ENCODE measurements at regions not wholly inside any gene's neighbourhood (a gene's known extent, or its start where the extent isn't known, plus 50 kb on each side); places are given as distances from the start of the nearest gene placed in this dataset.

DNA sequence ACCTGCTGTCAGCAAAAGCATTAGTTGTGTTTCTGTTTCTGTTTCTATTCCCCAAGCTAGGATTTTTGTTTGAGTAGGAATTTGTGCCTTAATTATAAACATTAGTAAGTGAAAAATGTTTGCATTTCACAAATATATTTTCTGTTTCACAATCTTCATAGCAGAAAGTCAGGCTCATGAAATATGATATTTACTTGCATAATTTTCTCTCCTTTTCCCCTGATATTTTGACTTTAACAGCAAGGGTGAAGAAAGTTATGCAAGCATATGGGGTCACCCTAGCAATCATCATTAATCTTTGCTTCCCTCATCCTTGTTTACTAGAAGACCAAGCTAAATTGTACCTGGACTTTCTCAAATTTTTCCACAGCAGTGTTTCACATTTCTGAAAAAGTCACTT is 140.3 kb upstream of the SEMA6D start:
- intact Hi-C loops (cut with micrococcal nuclease; ENCODE audit: unreplicated experiment): no loop called here
- Histone ChIP-seq H3K9me2 (ENCODE audit: insufficient read depth, low read length) (no peaks in the 10 kb centered on the region), H3K4me1 (ENCODE audit: insufficient read depth, low read length, poor library complexity, severe bottlenecking) (no peaks in the 10 kb centered on the region), H3K79me2 (ENCODE audit: insufficient read depth, low read depth, low read length) (no peaks in the 10 kb centered on the region), H4K20me1 (ENCODE audit: insufficient read depth, low read length) (no peaks in the 10 kb centered on the region), H2AFZ (ENCODE audit: low read length) (no peak overlapping the region), H3K4me3 (ENCODE audit: low read depth, low read length, poor library complexity, severe bottlenecking) (no peak overlapping the region), H3K9me3 (ENCODE audit: low read length) (no peaks in the 10 kb centered on the region), H3K4me2 (ENCODE audit: low read length) (no peak overlapping the region), H3K27ac (ENCODE audit: low read depth, low read length, poor library complexity, severe bottlenecking) (no peak overlapping the region), H3K36me3 (ENCODE audit: insufficient read depth, low read length) (no peaks in the 10 kb centered on the region)
- no peak for DNase-seq (ENCODE audit: low spot score)
- CTCF ChIA-PET (ENCODE audit: unreplicated experiment): no interaction called here
- BruUV-seq (replicated peaks): no TSS peak
- POLR2A ChIA-PET: no interaction called here
- TF ChIP-seq EZH2phosphoT487 (IDR thresholded peaks at IDR 0.05; ENCODE audit: borderline replicate concordance, low read depth, low read length): no peak
- TF ChIP-seq, protein P1, sequence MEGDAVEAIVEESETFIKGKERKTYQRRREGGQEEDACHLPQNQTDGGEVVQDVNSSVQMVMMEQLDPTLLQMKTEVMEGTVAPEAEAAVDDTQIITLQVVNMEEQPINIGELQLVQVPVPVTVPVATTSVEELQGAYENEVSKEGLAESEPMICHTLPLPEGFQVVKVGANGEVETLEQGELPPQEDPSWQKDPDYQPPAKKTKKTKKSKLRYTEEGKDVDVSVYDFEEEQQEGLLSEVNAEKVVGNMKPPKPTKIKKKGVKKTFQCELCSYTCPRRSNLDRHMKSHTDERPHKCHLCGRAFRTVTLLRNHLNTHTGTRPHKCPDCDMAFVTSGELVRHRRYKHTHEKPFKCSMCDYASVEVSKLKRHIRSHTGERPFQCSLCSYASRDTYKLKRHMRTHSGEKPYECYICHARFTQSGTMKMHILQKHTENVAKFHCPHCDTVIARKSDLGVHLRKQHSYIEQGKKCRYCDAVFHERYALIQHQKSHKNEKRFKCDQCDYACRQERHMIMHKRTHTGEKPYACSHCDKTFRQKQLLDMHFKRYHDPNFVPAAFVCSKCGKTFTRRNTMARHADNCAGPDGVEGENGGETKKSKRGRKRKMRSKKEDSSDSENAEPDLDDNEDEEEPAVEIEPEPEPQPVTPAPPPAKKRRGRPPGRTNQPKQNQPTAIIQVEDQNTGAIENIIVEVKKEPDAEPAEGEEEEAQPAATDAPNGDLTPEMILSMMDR (conservative IDR thresholded peaks at IDR 0.05; ENCODE audit: low read length): no peak

DNA sequence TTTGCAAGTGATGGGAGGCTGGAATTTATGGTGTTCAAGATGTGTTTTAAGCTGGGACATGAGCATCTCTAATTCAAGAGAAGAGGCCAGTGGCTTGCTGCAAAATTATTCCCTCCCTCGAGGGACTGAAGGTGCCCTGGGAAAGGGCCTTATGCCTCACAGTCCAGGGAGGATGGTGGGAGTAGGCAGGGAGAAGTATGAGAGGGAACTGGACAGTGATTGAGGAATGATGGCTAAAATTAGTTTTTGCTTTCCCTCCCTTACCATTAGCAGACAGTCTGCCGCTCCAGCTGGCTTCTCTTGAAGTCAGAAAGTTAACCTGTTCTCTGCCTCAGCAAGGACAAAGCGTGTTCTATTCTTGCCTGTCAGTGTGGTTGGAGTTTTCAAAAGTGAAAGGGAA is 139.8 kb upstream of the SEMA6D start:
- ChIA-PET CTCF (ENCODE audit: unreplicated experiment) (no interaction called here), POLR2A (no interaction called here)
- no TSS peak for BruUV-seq (replicated peaks)
- H4K20me1 ChIP-seq (ENCODE audit: insufficient read depth, low read length): no peaks in the 10 kb centered on the region
- H3K79me2 ChIP-seq (ENCODE audit: insufficient read depth, low read depth, low read length): no peaks in the 10 kb centered on the region
- no peaks in the 10 kb centered on the region for H3K9me2 ChIP-seq (ENCODE audit: insufficient read depth, low read length)
- DNase-seq (ENCODE audit: low spot score): no peak
- no peak overlapping the region for H3K4me3 ChIP-seq (ENCODE audit: low read depth, low read length, poor library complexity, severe bottlenecking)
- TF ChIP-seq EZH2phosphoT487 (IDR thresholded peaks at IDR 0.05; ENCODE audit: borderline replicate concordance, low read depth, low read length): no peak
- TF ChIP-seq, protein P1 (conservative IDR thresholded peaks at IDR 0.05; ENCODE audit: low read length): no peak
- intact Hi-C loops (cut with micrococcal nuclease; ENCODE audit: unreplicated experiment): no loop called here
- no peak overlapping the region for H3K4me2 ChIP-seq (ENCODE audit: low read length)
- H3K27ac ChIP-seq (ENCODE audit: low read depth, low read length, poor library complexity, severe bottlenecking): no peak overlapping the region
- no peak overlapping the region for H2AFZ ChIP-seq (ENCODE audit: low read length)
- no peaks in the 10 kb centered on the region for H3K9me3 ChIP-seq (ENCODE audit: low read length)
- H3K4me1 ChIP-seq (ENCODE audit: insufficient read depth, low read length, poor library complexity, severe bottlenecking): no peaks in the 10 kb centered on the region
- no peaks in the 10 kb centered on the region for H3K36me3 ChIP-seq (ENCODE audit: insufficient read depth, low read length)

DNA sequence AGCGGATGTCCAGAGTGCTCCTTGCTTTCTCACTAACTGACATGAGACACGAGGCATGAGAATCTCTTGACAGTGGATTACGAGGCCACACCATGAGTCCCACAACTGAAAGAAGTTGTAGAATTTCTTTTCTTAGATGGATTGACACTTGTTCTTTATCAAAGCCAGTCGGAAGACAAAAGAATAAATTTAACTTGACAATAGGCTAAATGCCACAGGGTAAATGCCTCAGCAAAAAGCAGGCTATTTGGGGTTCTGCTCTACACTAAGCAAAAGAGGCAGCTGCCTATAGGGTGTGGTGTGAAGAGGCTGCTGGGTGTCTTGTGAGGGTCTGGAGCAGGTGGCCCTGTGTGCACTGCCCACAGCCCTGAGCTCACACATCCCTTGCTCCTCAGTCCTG is 135.1 kb upstream of the SEMA6D start:
- intact Hi-C loops (cut with micrococcal nuclease; ENCODE audit: unreplicated experiment): no loop called here

More for the DNA sequence above, 135.1 kb upstream of the SEMA6D start:
- ChIA-PET CTCF (ENCODE audit: unreplicated experiment) (no interaction called here), POLR2A (no interaction called here)
- Histone ChIP-seq H3K36me3 (ENCODE audit: insufficient read depth, low read length) (no peaks in the 10 kb centered on the region), H2AFZ (ENCODE audit: low read length) (no peak overlapping the region), H3K9me2 (ENCODE audit: insufficient read depth, low read length) (no peaks in the 10 kb centered on the region), H3K79me2 (ENCODE audit: insufficient read depth, low read depth, low read length) (no peaks in the 10 kb centered on the region), H4K20me1 (ENCODE audit: insufficient read depth, low read length) (no peaks in the 10 kb centered on the region), H3K4me2 (ENCODE audit: low read length) (no peak overlapping the region), H3K4me1 (ENCODE audit: insufficient read depth, low read length, poor library complexity, severe bottlenecking) (no peaks in the 10 kb centered on the region), H3K9me3 (ENCODE audit: low read length) (no peaks in the 10 kb centered on the region), H3K27ac (ENCODE audit: low read depth, low read length, poor library complexity, severe bottlenecking) (no peak overlapping the region), H3K4me3 (ENCODE audit: low read depth, low read length, poor library complexity, severe bottlenecking) (no peak overlapping the region)
- TF ChIP-seq EZH2phosphoT487 (IDR thresholded peaks at IDR 0.05; ENCODE audit: borderline replicate concordance, low read depth, low read length): no peak
- TF ChIP-seq, protein P1 (conservative IDR thresholded peaks at IDR 0.05; ENCODE audit: low read length): no peak
- no peak for DNase-seq (ENCODE audit: low spot score)
- no TSS peak for BruUV-seq (replicated peaks)

Data from OCI-LY7 (cell line).